Renal pelvis (tissue), 1 donor: ENCODE measurements at regions not wholly inside any gene's neighbourhood (a gene's known extent, or its start where the extent isn't known, plus 50 kb on each side); places are given as distances from the start of the nearest gene placed in this dataset.

Experiments used
- DNase-seq: peaks from one replicate; pipeline ENCODE4 v3.0.0-alpha.2; 2013

DNA sequence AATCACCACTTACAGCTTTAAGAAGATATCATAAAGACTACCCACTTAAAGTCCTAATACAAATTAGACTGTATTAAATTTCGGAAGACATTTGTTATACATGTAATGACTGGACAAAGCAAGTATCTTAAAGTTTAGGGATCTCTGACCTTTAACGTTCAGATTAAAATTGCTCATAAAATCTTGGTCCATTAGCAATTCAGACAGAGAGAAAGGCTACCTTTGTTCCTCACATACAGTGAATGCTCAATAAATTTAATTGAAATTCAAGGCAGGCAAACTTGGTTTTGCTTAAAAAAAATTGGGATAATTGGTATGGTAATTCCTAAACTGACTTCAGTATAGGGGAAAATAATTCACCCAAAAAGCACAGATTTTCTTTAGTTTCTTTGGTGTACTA lies 285.9 kb upstream of the EMCN start:
- DNase-seq: no peak

DNA sequence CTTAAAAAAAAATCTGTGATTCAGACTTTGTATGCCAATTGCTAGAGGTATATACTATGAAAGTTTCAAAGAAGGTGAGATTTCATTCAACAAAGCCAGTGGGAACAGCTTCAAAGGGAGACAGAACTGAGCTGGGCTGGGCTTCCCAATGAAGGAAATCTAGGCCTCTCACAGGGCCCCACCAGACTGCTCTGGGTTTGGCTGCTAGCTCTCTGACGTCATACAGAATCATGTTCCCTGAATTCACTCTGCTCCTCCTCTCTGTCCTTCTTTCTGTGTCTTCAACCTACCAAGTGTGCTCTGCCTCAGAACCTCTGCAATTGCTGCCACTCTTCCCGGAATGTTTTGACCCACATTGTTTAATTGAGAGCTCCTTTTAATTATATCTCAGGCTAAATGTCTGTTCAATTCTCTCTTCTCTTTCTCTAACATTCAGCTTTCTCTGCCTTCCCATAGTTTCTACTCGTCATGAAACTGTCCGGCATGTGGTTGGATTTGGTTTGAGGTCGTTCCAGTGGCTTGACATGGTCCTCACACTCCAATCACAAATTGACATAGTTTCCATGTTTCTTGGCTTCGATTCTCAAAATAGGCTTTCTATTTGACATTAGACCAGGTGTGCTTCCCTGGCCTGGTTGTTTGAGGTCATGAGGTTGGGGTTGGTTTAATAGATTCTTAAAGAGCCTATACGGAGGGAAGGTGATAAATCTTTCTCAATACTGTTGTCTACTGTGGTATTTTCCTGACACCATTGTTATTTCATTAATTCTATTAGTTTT lies 282.1 kb upstream of the EMCN start:
- no peak for DNase-seq

DNA sequence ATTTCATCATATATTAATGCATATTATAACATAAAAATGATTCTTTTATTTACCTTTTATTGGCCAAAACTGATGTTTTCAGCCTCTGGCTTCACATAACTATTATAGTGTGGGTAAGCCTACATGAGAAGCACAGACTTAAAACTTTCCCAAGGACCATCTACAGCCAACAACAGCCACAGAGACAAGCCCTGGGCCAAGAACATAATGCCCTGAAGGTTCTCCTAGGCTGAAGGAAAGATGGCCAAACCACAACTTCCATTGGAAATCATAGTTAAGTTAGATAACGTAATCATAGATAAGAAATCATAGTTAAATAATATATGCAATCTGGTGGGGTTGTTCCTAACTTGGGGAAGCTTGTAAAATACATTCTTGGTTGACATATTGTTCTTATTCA lies 280.0 kb upstream of the EMCN start:
- no peak for DNase-seq

DNA sequence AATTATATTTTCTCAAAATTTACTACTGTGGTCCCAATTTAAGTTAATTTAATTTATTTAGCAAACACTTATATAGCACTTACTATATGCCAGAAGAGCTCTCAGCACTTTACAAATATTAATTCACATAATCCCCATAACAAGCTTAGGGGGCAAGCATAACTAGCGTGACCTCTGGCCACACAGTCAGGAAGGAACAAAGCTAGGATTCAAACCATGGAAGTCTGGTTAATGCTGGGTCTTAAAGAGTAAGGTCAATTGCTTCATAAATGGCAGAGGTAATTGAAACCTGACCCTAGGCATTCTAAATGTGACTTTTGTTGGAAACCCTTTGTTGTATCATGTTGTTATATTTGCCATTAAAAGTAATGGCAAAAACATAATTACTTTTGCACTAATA lies 279.5 kb upstream of the EMCN start:
- DNase-seq: no peak

DNA sequence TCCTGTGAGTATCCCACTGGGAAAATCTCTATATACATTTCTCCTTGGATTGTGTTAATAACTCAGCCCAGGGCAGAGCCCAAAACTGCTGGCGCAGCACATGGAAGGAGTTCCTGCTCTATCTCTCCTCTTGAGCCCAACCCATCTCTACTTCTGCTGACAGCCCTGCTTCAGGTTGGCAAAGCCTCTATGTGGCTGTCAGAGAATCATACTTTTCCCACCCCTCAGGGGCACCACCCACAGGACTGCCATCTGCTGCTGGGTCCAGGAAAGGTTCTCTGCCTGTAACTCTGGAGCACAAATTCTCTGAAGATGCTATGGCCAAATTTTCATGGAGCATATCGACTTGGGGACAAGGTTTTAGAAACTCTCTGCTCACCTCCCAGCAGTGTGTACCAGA lies 278.5 kb upstream of the EMCN start:
- no peak for DNase-seq

DNA sequence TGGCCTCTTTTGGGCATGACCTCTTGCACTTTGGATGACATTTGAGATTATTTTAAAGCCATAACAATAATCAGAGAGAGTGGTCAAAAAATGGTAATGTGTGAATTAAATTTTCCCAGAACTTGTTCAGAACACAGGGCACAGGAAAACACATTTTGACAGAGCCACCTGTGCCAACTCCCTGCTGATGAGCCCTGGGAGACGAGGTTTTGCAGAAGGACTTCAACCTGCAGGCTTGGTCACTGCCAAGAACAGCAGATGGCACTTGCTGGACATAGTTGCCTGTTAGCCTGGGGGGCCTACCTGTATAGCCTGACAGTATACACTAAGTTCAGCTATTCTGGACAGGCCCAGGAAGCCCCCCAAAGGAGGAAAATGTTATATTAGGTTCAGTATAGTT lies 277.8 kb upstream of the EMCN start:
- DNase-seq: no peak

DNA sequence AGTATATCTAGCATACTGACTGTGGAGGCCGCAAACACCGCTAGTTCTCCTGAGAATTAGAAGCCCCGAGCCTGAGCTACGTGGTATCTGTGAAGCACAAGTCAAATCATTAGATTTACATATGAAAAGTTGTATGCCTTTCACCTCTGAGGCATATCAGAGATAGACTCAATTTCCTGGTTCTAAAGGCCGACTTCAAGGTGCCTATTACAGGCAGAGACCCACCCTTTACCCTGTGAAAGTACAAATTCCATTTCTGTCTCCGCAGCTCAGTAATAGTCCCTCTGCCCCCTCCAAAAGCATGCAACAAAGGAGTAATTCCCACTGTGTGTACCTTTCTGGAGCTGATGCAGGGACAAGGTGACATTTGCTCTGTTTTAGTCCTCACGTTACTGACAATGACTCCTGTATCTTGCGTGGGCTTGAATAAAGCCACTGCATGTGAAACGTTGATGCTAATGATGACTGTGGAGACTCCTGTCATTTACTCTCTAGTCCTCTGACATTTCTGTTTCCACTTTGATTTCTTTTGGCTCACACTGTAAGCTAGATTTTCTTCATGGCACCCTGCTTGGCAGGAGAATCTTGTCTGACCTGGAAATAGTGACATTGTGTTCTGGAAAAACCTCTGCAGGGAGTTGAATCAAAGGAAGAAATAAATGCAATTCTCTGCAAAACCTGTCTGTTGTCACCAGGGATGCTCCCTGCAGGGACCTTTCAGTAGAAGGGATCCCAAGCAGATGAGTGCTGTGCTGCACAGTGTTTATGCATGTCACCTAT lies 273.2 kb upstream of the EMCN start:
- no peak for DNase-seq

DNA sequence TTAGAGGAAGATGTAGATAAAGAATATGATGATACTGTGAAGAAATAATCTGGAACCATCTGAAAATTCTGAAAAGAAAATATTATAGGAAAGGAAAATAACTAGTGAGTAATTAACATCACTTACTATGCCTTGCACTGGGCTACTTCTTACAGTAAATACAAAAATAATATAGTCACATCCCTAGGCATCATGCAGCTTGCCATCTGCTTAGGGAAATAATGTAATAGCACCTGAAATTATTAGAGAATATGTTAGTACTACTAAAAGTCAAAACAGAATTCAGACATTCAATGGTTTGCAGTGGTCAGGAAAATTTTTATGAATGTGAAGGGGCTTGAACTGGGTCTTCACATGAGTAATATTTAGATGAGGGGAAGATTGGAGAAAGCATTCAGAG lies 272.2 kb upstream of the EMCN start:
- DNase-seq: no peak

DNA sequence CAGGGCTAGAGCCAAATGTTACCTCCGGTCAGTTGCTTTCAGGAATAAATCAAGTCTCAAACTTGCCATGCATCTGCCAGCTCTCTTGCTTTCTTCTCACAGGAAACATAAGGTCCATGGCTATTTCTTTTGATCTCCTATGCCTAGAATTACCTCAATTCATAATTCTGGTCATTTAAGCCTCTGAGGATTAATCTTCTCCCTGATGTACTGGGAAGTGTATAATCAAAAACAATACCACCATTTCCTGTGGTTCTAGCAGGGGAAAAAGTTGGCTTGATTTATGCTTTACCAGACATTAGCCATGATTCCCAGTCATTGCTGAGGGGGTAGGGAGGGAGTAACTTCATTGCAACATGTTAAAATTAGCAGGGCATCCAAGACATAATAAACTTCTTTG lies 268.7 kb upstream of the EMCN start:
- no peak for DNase-seq

DNA sequence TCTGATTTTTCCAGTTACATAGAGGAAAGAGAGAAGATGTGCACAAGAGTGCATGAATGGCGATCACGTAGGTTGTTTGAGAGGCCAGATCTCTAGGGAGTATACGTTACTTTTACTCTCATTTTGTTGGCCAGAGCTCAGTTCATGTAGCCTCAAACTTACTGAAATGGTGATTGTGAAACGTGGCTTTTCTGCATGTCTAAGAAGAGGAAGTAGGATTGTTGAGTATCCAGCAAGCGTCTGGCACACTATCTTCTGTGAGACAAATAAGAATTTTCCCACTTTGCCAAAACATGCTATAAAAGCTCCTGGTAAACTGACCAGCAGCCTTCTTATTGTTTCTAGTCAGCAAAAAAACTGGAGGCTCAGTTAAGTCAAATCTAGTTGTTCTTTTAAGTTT lies 264.5 kb upstream of the EMCN start:
- no peak for DNase-seq

DNA sequence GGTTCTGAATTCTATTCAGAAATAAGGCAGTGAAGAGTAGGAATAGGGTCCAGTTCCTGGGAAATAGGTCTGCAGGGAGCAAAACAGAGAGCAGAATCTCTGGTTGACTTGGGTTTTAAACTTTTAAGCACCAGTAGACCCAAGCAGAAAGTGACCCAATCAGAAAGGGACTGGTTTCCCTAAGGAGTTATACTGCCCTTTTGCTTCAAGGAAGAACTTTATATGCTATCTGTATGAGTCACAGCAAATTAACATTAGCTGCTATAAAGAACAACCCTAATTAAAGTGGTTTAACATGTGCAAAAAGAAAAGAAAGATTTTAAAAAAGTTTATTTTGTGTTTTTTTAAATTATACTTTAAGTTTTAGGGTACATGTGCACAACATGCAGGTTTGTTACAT lies 263.6 kb upstream of the EMCN start:
- no peak for DNase-seq

DNA sequence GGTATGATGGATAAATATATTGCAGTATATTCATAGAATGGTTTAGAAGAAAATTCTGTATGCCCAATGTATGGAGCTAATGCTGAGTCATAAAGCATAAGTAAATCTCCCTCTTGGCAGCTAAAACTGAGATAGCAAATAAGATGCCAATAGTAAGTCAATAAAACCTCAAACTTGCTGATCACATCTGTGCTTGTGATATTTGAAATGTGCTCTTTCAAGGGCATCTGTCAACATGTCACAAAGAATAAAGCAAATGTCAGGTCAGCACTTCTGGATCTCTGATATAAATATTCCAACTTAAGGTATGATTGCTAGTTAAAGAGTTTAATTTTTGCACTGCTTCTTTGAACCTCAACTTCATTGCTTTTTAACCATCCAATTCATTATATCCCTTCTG lies 262.3 kb upstream of the EMCN start:
- no peak for DNase-seq

DNA sequence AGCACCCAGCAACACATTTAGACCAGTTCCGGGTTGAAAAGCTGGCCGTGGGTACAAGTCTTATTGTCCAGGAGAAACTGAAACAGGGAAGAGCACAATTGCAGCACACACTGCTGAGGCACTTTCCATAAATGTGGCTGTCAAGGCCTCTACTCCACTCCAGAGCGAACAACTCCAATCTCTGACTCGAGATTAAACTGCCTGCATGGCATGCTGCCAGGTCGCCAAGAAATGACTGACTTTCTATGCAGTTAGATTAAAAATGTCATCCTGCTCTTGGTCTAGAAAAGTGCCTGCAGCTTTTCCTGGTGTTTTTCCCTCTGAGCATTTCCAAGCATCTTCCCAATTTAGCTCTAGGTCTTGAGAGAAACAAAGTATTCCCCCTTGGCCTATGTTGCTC lies 260.6 kb upstream of the EMCN start:
- DNase-seq: no peak

DNA sequence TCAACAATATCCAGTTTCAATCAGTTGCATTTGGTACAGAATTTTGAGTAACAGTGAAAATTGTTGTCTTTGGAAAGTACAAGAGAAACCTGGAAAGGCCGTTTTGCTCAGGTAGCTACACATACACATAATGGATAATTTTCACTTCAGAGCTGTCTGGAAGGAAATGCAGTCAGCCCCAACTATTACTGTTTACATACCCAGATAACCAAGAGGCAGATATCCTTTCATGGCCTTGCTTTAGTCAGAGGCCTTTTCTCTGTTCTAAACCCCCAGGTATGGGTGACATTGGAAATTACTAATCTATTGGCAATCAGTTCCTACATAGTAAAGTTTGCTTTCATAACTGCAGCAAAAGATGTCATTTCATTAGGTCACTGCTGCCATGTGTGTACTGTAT lies 244.9 kb upstream of the EMCN start:
- DNase-seq: no peak

DNA sequence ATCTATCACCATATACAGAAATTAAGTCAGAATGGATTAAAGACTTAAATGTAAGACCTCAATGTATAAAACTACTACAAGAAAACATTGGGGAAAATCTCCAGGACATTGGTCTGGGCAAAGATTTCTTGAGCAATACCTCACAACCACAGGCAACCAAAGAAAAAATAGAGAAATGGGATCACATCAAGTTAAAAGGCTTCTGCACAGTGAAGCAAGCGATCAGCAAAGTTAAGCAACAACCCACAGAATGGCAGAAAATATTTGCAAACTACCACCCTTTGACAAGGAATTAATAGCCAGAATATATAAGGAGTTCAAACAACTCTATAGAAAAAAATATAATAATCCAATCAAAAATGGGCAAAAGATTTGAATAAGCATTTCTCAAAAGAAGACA lies 236.9 kb upstream of the EMCN start:
- DNase-seq: no peak

DNA sequence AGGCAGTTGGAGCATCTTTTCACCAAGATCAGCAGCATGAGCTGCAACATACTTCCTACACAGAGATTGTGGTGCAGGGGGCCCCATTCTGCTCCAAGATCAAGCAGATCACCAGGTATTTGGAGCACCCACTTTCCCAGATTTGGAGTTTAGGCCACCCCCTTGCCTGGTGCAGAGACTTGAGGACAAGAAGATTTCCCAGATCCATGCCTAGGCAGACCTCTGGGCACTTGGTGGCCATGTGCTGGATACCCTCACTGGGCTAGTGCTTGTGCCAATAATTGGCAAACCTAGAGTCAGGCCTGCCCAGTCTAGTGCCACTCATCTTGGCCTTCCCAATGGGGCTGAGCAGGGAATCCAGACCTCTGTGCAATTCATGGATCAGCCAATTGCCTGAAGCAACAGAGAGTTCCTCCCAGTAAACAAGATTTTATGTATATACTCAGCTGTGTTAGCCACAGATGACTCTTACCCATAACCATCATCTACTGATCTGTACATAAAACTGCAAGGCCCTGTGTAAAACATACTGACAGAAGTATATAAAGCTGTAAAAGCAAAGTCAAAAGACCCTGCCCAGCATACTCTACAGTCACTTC lies 228.4 kb upstream of the EMCN start:
- no peak for DNase-seq

DNA sequence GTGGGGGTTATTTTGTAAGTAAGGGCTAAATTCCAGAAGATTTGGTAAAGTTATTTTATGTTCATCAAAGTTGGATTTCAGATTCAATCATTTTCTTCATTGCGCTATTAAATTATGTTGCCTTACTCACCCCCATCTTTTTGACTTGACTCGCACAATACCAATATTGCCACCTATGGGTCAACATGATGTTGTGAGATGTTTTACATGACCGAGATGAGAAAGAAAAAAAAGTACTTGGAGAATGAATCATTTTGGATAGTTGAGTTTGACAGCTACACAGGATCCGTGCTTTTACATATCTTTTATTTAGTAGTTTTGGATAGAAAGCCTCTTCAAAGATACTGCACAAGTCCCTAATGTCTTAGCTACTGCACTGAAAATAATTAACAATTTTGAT lies 224.2 kb upstream of the EMCN start:
- no peak for DNase-seq

DNA sequence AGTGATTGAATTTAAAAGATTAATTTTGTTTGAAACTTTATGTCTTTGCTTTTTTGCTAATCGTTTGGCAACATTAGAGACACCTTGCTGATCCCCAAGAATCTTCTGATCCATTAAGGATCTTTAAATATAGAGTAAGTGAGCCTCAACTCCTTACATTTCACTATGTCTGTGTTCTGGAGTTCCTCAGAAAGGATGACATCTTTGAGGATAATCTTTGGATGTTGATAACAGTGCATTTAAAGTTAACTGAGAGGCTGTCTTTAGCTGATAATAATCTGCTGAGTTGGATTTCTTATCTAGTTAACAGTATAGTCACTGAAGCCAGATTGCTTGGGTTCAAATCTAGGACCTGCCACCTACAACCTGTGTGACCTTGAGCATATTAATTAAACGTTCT lies 221.6 kb upstream of the EMCN start:
- DNase-seq: no peak

DNA sequence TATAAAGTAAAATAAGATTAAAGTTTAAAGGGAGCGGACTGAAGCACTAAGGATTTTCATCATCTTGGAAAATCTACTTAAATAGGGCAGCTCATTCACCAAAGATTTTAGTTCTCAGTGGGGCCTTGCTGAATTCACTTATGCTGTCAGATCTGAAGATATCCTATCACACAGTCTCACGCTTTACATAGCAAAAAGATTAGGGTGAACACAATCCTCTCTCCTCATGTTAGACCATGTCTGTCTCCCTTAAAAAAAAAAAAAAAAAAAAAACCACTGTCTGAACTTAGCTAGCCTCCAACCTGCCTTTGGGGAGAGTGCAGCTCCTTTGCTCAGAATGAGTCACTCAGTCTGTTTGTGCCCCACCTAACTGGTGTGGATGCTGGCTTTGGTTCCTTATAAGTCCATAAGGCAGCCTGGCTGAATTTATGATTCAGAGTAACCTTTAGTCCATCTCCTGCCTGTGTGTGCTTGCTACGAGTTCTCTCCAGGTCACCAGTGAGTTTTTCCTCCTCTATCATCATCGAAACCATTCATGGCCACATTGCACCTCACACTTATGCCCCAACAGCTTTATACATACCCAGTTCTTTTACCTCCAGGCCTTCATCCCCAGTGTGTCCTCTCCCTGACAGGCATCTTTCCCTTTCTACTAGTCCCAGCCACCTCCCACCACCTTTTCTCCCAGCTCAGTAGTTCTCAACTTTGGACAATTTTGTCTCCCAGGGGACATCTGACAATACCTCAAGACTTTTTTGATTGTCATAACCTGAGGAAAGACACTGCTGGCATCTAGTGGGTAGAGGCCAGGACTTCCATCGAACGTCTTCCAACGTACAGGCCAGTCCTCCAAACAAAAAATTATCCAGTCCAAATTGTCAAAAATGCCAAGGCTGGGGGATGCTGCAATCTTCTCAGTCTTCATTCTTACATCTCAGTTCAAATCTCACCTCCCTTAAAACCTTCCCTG lies 220.7 kb upstream of the EMCN start:
- DNase-seq: no peak

DNA sequence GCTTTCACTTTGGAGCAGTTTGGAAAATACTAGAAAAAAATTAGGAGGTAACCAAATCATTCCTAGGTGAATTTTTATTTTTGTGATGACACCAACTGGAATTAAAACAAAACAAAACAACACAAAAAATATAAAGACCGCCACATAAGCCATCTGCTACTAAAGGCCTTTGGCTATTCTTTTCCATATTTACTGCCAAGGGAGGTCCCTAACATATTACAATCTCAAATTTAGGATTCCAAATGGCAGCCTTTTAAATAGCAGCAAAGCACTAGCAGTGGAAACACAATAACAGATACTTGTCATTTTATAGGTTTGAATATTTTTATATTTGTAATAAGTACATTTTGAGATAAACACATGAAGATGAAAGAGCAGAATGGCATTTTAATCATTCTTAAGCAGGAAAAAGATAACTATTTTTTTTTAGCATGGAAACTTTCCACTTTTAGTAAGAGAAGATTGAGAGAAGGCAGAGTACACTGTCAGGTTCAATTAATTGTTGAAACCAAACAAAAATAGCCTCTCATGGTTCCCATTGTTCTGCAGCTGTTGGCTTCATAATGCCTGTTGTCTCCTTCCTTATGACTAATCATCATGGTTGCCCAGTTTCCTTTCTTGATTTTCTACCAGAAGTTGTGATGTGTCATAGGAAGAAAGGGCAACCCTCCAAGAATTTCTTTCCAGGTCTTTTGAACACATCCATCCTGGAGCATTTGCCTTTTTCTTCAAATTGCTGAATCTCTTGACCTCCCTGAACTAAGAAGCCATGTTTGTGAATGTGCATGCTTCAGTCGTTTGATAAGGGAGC lies 219.0 kb upstream of the EMCN start:
- peak; percentile 8 for DNase-seq

DNA sequence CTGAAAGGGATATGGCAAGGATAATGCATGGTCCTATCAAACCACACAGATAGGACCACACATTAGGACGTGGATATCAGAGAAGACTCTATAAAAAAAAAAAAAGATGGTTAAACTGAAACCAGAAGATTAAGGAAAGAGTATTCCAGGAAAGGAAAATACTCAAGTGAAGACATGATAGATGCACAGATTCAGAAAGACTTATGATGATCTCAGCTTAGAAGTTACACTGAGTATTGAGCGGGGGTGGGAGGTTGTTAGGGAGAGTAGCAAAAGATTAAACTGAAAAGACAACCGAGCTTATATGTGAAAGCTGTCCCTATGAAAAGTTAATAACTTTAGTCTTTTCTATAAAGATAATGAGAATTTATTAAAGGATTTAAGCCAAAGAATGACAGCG lies 211.0 kb upstream of the EMCN start:
- no peak for DNase-seq
